A673 (cell line): ENCODE measurements at regions not wholly inside any gene's neighbourhood (a gene's known extent, or its start where the extent isn't known, plus 50 kb on each side); places are given as distances from the start of the nearest gene placed in this dataset.
"Not testable (repeated sequence)": the region's sequence is repeated elsewhere in the genome, so short reads cannot be mapped to it uniquely, and the experiment has no call there.

Experiments
- BruUV-seq: library from RNA; stranded (reverse); fragments of 400-500 nt; replicated peaks from 2 replicates; lab custom pipeline; 2021; lab: Mats Ljungman, UMichigan
- CTCF ChIA-PET: fragments of 300-600 bp; sonication (Branson Sonifier 250); formaldehyde crosslinking; loops from one replicate; lab custom pipeline; 2022; ENCODE audit warnings: antibody characterized with exemption; lab: Charles Lee
- POLR2A ChIA-PET: fragments of 300-600 bp; sonication (Branson Sonifier 250); formaldehyde crosslinking; loops from one replicate; lab custom pipeline; 2022; ENCODE audit warnings: antibody characterized with exemption; ENCODE audit not compliant: low non-redundant PET; lab: Charles Lee
- DNase-seq: peaks from one replicate; pipeline ENCODE4 v3.0.0-alpha.2; 2015; ENCODE audit warnings: low spot score
- H3K27ac ChIP-seq: fragments of 200-600 bp; sonication (generic); 2 replicates; pipeline ENCODE4 v1.5.1; 2016; ENCODE audit warnings: mixed run types, low read depth, mild to moderate bottlenecking, mixed read lengths, antibody characterized with exemption, low read length; ENCODE audit not compliant: poor library complexity, severe bottlenecking
- H3K27me3 ChIP-seq: fragments of 200-600 bp; sonication (generic); replicated peaks from 2 replicates; pipeline ENCODE4 v1.6.1; 2017; ENCODE audit warnings: mixed run types, low read depth, mild to moderate bottlenecking, mixed read lengths, antibody characterized with exemption, low read length; ENCODE audit not compliant: insufficient read depth, poor library complexity
- H3K36me3 ChIP-seq: fragments of 200-600 bp; sonication (generic); 2 replicates; pipeline ENCODE4 v1.6.1; 2016; ENCODE audit warnings: mixed run types, mild to moderate bottlenecking, mixed read lengths, antibody characterized with exemption, low read length; ENCODE audit not compliant: insufficient read depth, poor library complexity, severe bottlenecking
- H3K4me1 ChIP-seq: fragments of 200-600 bp; sonication (generic); 2 replicates; pipeline ENCODE4 v1.6.1; 2017; ENCODE audit warnings: mixed run types, mild to moderate bottlenecking, mixed read lengths, antibody characterized with exemption, low read length; ENCODE audit not compliant: insufficient read depth, poor library complexity, severe bottlenecking
- H3K4me3 ChIP-seq: fragments of 200-600 bp; sonication (generic); 2 replicates; pipeline ENCODE4 v1.5.1; 2016; ENCODE audit warnings: low read depth, mixed run types, mild to moderate bottlenecking, mixed read lengths, low read length; ENCODE audit not compliant: poor library complexity, severe bottlenecking
- H3K9me3 ChIP-seq: fragments of 200-600 bp; sonication (generic); 2 replicates; pipeline ENCODE4 v1.6.1; 2016; ENCODE audit warnings: mixed run types, low read depth, mild to moderate bottlenecking, mixed read lengths, antibody characterized with exemption, low read length; ENCODE audit not compliant: poor library complexity, severe bottlenecking
- EZH2 ChIP-seq: fragments of 200-600 bp; sonication (generic); IDR thresholded peaks from 2 replicates; pipeline ENCODE4 v1.6.1; 2017; ENCODE audit warnings: borderline replicate concordance, low read depth, mild to moderate bottlenecking, mixed read lengths, antibody characterized with exemption, low read length; ENCODE audit not compliant: poor library complexity, severe bottlenecking
- intact Hi-C: fragments of 100-400 bp; cut with micrococcal nuclease; formaldehyde crosslinking; loops from one replicate; pipeline ENCODE4 v1.10.0; 2022; ENCODE audit not compliant: unreplicated experiment
- TF ChIP-seq, protein P1 (sequence below): fragments of 300-800, 200-600 bp; sonication (generic); conservative IDR thresholded peaks from 2 replicates; pipeline ENCODE4 v1.5.1; 2017; ENCODE audit warnings: low read depth, mild to moderate bottlenecking, antibody characterized with exemption, low read length, moderate library complexity, mixed read lengths

DNA sequence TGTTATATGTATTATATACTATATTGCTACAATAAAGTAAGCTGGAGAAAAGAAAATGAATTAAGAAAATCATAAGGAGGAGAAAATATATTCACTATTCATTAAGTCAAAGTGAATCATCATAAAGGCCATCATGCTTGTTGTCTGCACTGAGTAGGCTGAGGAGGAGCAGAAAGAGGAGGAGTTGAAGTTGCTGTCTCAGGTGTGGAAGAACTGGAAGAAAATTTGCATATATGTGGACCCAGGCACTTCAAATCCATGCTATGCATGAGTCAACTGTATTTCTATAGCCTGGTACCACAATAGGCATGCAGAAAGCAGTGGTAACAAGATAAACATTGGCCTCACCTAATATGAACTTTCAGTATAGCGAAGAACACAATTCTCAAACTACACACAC, 135.9 kb upstream of the SGCG start:
- Histone ChIP-seq H3K4me1 (no peaks in the 10 kb centered on the region), H3K9me3 (no peaks in the 10 kb centered on the region), H3K27ac (no peak overlapping the region), H3K4me3 (no peak overlapping the region), H3K27me3 (no peaks in the 10 kb centered on the region), H3K36me3 (no peaks in the 10 kb centered on the region)
- ChIA-PET CTCF (no interaction called here), POLR2A (no interaction called here)
- BruUV-seq: no TSS peak
- DNase-seq: no peak
- intact Hi-C loops: no loop called here
- TF ChIP-seq, protein P1, sequence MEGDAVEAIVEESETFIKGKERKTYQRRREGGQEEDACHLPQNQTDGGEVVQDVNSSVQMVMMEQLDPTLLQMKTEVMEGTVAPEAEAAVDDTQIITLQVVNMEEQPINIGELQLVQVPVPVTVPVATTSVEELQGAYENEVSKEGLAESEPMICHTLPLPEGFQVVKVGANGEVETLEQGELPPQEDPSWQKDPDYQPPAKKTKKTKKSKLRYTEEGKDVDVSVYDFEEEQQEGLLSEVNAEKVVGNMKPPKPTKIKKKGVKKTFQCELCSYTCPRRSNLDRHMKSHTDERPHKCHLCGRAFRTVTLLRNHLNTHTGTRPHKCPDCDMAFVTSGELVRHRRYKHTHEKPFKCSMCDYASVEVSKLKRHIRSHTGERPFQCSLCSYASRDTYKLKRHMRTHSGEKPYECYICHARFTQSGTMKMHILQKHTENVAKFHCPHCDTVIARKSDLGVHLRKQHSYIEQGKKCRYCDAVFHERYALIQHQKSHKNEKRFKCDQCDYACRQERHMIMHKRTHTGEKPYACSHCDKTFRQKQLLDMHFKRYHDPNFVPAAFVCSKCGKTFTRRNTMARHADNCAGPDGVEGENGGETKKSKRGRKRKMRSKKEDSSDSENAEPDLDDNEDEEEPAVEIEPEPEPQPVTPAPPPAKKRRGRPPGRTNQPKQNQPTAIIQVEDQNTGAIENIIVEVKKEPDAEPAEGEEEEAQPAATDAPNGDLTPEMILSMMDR: no peak
- TF ChIP-seq EZH2: no peak

DNA sequence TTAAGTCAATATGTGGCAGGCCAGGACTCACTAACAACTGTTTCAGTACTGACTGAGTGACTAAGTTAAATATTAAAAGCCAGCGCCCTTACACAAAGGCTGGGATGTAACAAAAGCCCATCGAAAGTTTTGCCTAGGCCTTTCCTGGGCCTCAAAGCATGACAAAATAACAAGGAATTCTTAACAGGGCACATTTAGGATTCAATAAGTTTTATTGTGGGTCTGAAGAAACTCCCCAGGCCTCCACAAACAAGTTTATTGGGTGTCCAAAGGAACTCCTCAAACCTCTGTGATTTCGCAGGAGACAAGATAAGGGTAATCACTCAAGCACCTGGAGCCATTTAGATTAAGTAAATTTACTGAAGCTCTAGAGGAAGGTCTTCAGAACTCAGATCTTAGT, 130.7 kb upstream of the SGCG start:
- Histone ChIP-seq H3K36me3 (no peaks in the 10 kb centered on the region), H3K27me3 (no peaks in the 10 kb centered on the region), H3K4me3 (no peak overlapping the region), H3K9me3 (no peaks in the 10 kb centered on the region), H3K27ac (no peak overlapping the region), H3K4me1 (no peaks in the 10 kb centered on the region)
- ChIA-PET POLR2A (no interaction called here), CTCF (no interaction called here)
- DNase-seq: no peak
- no peak for TF ChIP-seq EZH2
- TF ChIP-seq, protein P1: no peak
- BruUV-seq: no TSS peak
- intact Hi-C loops: no loop called here

DNA sequence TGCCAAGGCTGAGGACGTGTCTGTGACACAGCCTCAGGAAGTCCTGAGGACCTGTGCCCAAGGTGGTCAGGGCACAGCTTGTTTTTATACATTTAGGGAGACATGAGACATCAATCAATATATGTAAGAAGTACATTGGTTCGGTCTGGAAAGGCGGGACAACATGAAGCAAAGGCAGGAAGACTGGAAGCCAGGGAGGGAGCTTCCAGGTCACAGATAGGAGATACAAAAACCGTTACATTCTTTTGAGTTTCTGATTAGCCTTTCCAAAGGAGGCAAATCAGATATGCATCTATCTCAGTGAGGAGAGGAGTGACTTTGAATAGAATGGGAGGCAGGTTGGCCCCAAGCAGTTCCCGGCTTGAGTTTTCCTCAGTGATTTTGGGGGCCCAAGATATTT, 127.1 kb upstream of the SGCG start:
- intact Hi-C loops, H3K27ac ChIP-seq, DNase-seq, POLR2A ChIA-PET, H3K9me3 ChIP-seq, H3K27me3 ChIP-seq, H3K4me3 ChIP-seq, H3K36me3 ChIP-seq, H3K4me1 ChIP-seq, CTCF ChIA-PET, BruUV-seq: not testable (repeated sequence)

DNA sequence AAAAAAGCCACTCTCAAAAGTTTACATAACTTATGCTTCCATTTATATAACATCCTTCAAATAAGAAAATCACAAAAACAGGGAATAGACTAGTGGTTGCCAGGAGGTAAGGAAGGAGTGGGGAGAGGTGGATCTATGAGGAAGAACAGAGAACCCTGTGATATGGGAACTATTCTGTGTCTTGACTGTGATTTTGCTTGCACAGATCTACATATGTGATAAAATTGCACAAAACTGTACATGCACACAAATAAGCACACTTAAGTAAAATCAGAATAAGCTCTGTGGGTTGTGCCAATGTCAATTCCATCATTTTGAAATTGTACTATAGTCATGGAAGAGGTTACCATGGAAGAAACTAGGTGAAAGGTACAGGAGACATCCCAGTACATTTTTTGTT, 121.6 kb upstream of the SGCG start:
- Histone ChIP-seq H3K9me3 (no peaks in the 10 kb centered on the region), H3K4me3 (no peak overlapping the region), H3K4me1 (no peaks in the 10 kb centered on the region), H3K27ac (no peak overlapping the region), H3K36me3 (no peaks in the 10 kb centered on the region), H3K27me3 (no peaks in the 10 kb centered on the region)
- TF ChIP-seq, protein P1: no peak
- TF ChIP-seq EZH2: no peak
- POLR2A ChIA-PET: no interaction called here
- no TSS peak for BruUV-seq
- DNase-seq: no peak
- CTCF ChIA-PET: no interaction called here
- intact Hi-C loops: no loop called here
